Umbilical cord (tissue), 1 donor: ENCODE measurements at regions not wholly inside any gene's neighbourhood (a gene's known extent, or its start where the extent isn't known, plus 50 kb on each side); places are given as distances from the start of the nearest gene placed in this dataset.

Experiments
- DNase-seq: peaks from one replicate; pipeline ENCODE4 v3.0.0-alpha.2; 2015; ENCODE audit warnings: low spot score

DNA sequence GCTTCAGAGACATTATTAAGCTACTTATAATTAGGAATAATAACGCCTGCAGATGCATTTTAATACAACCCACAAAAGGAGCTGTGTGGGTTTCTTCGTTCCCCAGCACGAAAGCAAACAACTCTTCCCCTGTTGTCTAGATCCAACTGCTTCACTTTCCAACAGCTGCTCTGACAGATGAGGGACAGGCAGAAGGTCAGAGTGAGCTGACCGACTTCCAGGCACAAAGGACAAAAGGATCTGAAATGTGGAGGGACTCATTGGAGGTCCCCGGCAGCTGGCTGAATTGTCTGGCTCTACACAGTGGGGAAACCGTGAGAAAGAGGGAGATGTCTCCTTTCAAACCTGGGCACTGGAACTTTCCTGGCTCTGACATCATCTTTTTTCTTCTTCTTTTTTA, 79.1 kb upstream of the ALDH1B1 start:
- no peak for DNase-seq

DNA sequence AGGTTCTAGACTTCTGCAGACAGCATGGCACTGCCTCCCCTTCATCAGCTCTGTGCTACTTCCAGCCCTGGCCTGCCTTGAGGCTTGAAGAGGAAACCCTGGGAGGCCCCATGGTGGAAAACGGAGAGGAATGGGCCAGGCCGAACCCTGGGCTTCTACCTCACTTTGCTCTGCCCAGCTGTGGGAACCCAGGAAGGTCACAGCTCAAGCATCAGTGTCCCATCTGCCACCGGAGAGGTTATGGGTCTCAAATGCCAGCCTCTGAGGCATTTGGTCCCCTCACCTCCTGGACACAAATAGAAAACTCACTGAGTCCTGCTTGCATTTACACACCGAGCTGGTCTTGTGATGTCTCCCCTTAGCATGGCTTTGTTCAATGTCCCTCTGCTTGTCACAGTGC, 80.1 kb upstream of the ALDH1B1 start:
- no peak for DNase-seq

DNA sequence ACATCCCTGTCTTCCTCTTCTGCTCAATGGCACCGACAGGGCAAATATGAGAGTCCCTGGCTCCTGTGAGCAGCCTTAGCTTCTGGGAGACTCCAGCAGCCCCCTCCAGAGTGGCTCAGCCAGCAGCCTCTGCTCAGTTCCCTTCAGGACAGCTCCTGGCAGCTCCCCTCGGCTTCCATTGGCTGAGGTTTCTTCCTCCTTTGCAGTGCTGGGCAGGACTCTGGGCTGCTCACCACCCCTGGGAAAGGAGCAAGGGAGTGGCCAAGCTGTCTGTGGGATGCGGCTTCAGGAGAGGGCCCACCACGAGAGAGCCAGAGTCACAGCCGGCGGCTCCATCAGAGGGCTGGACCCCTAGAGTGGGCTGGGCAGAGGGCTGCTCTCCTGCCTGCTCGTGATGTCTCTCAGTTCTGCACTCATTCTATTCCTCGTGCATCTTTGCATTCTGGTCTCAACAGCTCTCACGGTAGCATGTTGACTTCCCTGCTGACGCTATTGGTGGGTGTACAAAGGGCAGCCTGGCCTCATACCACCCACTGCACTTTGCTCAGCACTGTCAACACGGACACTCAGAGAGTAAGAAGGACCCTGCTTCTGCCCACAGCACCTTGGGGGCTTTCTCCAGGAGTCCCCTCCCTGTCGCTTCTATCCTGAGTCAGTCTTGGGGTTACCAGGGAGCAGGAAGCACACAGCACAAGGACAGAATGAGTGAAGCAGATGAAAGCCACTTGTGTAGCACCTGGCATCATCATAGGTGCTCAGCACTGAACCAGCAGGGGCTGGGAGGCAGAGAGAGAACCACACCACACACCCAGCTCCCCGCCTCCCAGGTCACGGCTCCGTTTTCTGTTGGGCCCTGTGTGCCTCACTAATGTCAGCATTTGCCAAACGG, 80.9 kb upstream of the ALDH1B1 start:
- peak; percentile 92 for DNase-seq

DNA sequence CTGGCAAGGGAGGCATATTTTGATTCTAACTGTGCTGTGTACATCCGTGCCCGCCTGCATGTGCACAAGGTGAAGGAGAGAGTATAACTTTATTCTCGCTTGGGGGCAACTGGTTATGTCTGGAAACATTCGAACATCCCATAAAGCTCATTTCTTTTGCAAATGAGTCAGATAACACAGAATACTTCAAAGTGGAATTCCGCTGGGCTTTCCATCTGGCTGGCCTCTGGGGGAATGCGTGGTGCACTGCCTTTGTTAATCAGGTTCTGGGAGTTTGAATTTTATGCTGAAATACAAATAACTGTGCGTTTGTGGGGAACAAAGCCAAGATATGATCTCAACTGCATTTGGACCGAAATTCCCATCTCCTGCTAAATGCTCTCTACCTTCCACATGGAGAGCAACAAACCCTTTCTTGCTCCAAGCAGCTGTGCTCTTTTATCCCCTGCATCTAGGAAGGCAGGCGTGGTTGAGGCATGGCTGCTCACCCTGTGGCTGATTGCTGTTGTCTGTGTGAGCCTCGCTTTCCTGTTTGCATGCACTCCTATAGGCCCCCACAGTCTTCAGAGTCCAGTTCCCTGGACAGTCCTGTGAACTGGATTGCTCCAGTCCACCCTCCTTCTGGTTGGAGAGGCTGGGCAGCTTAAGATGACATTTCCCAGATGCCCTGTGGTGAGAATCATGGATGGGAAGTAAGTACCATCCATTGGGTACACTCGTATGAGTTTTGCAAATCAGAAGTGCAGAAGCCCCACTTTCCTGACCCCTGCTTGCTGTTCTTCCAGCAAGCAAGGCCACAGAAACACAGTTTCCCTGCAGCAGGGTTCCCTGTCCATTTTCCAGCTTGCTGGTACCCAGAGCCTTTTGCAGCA, 82.9 kb upstream of the ALDH1B1 start:
- DNase-seq, result peak; percentile 94

DNA sequence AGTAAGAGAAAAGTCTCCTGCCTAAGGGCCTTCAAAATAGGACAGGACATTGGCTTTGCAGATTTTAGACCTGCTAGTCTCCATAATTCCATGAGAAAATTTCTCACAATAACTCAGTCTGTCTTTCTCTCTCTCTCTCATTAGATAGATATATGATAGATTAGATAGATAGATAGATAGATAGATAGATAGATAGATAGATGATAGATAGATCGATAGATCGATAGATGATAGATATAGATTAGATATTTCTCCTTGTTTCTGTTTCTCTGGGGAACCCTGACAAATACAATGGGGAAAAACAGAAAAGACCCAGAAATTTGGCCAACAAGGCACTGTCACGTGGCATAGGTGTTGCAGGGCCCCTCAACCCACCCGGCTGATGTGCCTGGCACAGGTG, 84.4 kb upstream of the ALDH1B1 start:
- no peak for DNase-seq

DNA sequence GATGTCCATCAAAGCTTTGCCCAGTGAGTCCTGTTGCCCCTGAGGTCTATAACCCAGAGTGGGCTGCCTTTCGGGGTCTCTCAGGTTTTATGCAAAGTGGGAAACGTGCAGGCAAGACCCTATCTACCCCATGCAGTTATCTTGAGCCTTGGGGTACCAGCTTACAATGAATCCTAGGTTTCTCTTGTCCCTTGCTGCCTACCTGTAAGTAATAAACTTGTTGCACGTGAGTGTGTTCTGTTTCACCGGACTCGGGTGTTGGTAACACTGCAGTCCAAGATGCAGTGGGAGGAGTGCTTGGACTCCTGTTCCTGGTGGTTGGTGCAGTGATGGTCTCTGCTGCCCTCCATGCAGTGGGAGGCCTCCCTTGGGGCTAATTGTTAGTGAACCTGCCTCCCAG, 85.6 kb upstream of the ALDH1B1 start:
- no peak for DNase-seq

DNA sequence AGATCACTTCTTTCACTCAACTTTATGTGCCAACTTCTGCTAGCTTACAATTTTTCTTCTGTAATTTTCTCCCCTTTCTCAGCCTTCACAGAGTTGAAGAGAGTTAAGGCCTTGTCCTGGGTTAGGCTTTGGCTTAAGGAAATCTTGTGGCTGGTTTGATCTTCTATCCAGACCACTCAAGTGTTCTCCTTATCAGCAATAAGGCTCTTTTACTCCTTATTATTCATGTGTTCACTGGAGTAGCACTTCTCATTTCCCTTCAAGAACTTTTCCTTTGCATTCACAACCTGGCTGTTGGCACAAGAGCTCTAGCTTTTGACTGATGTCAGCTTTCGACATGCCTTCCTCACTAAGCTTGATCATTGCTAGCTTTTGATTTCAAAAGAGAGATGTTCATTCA, 86.9 kb upstream of the ALDH1B1 start:
- DNase-seq, result peak; percentile 69

DNA sequence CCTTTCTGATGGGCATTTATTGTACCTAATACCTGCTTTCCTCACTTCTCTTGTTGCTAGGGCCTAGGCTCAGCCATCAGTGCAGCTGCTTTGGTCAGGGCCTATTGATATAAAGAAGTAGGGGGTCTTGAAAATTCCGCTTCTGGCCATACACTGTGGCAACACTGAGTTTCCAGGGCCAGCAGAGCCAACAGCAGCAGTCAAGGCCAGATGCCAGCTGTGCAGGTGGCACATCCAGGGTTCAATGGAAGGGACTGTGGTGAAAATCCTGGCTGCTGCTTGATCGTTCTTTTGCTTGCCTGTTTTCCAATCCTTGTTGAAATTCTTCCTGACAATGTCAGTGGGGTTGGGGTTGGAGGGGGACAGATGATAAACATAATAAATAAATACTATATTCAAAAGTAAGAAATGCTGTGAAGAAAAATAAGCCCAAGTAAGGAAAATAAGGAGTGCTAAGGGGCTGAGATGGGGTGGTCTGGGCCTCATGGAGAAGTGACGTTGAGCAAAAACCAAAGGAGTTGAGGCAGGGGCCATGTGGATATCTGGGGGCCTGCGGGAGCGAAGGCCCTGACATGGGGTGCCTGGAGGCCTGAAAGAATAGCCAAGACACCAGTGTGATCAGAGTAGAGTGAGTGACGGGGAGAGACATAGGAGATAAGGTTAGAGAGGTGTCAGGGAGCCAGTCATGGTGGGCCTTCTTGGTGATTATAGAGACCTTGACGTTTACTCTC, 91.0 kb upstream of the ALDH1B1 start:
- DNase-seq, result no peak

DNA sequence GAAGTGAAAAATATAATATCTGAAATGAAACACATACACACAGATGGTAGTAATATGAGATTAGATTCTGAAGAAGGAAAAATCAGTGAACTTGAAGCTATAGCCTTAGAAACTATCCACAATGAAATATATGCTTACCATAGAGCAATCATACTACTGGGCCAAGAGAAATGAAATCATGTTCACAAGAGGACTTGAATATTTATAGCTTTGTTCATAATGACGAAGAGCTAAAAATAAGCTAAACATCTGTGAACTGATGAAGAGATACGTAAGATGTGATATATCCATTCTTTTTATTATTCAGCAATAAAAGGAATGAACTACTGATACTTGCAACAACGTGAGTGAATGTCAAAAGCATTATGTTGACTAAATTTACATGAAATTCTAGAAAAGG, 92.6 kb upstream of the ALDH1B1 start:
- no peak for DNase-seq

DNA sequence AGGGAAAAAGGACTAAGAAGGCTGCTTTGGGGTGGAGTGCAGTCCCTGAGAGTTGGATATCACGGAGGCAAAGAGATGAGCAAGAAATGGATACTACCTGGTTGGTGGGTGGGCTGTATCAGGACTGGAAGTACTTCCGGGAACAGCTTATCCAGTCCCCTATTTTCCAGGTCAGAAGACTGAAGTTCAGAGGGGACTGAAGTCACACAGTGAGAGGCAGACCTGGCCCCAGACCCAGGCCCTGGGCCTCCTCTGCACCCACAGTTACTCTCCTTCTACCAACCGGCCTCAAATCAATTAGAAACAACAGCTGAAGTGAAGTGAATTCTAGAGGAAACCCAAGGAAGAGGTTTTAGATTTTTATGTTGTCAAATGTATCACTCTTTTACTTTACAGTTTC, 93.6 kb upstream of the ALDH1B1 start:
- DNase-seq, result no peak

DNA sequence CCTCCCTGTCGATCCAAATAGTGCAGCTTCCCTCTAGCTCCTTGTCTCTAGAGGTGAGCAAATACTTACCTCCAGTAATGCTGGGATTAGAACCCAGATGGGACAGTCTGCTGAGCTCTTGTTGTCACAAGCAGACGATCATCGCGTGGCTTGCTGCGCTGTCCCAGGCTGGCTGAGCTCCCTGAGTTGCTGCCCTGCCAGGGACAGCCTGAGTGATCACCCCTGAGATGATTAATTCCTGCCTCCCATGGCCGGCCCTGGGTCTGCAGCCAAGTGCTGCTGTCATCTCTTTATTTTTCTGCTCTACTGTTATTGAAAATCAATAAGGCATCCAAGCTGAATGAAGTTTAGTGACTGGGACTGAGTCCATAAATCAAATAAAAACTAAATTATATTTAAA, 94.0 kb upstream of the ALDH1B1 start:
- no peak for DNase-seq

DNA sequence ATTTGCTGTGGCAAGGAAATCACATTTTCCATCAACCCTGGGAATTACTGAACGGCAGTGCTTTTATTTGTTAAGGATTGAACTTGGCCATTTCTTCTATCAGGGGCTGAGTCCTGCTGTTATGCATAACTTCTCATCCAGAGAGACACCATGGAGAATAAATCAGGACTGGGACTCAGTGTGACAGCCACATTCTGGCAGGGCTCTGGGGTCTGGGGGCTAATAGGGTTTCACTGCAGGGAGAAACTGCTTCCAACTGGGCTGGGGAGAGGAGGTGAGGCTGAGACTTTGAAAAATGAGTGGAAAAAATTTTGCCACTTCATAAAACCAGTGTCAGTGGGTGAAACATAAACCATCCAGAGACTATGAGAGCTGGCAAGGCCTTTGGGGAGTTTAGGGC, 95.7 kb upstream of the ALDH1B1 start:
- DNase-seq, result peak; percentile 43

DNA sequence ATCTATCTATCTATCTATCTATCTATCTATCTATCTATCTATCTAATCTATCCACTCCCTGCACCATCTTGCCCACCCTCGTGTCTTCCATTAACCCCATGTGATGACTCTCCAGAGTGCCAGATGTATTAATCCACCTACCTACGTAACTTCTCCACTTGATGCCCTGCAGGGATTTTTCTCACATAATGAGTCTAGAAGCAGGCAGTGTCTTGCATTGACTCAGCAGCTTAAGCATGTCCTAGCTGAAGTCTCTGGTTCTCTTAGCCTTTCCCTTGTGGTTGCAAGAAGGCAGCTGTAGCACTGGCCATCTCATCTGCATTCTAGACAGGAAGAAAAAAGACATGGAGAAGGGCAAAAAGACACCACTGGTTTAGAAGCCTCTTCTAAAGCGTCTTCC, 96.7 kb upstream of the ALDH1B1 start:
- no peak for DNase-seq

DNA sequence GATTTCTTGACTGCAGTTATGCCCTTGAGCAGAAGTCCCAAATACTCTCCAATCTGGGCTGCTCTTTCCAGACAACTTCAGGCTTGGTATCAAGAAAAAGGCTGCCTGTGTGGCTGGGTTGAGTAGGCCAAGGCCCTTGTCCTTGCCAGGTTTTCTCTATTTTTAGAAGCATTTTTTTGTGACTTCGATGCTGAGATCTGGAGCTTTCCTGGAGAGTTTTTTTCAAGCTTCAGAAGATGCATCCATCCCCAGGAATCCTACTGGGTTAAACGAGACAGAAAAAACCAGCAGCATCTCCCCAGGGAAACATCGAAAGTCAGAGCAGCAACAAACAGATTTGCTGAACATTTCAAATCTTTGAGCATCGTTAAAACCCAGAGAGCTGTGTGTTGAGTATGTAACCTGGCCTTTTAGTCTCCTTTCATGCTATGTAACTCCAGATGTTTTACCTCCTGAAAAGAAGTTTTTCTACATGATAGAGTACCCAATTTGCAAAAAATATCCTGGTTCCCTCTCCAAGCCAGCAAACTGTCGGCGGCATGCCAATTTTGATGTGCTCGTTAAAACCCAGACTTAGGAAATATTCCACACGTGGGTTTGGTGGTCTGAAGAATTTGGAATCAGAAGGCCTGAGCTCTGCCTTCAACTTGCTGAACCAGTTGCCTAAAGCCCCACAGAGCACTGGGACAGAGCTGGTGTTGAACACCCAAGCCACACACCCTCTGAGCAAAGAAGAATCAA, 98.1 kb upstream of the ALDH1B1 start:
- peak; percentile 79 for DNase-seq

DNA sequence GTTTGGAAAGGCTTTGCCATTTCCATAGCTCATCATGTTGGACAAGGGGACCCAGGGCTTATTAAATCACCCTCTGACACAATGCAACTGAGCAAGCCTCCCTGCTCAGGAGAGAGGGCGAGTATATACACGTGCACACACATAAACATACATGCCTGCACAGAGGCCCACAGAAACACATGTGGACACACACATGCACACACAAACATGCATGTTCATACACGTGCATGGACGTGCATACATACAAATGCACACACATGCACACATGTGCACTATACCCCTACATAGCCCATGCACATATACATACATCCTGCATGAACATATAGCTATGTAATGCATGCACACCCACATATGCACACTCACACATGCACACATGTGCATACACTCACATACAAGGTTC, 99.5 kb upstream of the ALDH1B1 start:
- DNase-seq, result no peak

DNA sequence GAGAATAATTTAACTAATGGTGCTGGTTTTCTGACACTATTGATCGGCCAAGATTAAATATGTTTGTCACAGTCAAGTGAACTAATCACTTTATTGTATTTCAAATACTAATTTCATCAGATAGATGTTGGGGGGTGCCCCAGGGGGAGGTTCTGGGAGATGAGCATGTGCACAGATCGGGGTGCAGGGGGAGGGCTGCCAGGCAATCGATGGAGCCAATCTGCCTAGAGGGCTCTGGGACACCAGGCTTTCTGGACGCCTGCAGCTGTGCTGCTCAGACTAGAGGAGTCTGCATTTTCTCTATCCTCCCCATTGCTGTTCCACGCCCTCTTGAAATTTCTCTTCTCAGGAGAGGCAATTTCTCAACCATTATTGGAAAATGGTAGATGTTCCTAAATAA, 100.0 kb upstream of the ALDH1B1 start:
- DNase-seq, result no peak

DNA sequence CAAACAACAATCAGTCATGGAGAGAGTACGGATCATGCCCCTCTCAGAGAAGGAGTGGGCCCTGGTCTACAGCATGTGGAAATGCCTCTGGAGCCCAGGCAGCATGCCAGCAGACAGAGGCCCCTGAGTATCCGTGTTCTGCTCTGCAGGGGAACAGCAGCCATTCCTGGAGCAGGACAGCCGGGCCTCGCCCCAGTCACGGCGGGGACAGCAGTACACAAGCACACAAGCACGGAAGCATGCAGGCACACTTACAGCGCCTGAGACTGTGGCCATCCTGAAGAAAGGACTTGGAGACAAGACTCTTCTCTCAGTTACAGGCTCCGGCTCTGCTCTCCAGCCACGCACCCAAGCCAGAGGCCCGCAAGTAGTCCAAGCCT, 102.6 kb upstream of the ALDH1B1 start:
- peak; percentile 14 for DNase-seq

DNA sequence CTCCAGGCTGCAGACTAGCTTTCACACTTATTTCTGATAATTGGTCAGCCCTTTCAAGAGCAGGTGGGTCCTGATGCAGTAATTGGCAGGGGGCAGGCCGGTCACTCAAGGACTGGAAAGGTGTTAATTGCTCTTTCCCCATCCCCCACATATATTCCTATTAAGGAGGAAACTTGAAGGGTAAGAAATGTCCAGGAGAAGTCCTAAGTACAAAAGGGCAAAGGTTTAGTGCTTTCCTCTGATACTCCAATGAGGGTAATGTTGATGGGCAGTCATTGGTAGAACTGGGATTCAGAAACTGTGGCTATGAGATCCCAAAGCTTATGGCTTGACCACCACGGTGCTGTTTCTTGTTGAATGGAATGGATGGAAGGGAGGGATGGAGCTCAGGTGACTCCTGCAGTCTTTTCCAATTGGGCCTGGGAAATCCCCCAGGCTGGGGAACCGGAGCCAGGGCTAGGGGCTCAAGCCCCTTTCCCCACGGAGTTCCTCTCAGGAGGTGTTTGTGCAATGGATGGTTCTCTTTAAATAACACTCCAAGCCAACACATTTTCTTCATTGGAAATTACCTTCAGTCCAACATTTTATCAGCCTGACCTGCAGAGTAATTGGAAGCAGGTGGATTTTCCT, 103.2 kb upstream of the ALDH1B1 start:
- no peak for DNase-seq

DNA sequence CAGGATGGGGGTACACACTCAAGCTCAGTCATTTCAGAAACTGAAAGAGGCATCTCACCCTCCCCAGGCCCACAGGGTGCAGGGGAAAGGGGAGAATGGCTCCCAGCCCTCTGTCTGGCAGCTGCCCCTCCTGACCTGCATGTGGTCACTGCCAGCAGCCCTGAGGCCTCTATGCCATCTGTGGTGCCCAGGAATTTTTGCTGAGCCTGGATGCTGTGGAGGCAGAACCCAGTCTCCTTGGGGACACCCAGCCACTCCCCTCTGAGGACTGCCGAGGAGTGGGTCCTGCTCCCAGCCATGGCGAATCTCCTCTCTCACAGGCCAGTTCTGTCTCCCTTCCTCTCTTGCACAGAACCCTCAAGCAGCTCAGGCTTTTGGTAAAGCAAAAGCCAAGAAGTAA, 104.0 kb upstream of the ALDH1B1 start:
- DNase-seq, result no peak

DNA sequence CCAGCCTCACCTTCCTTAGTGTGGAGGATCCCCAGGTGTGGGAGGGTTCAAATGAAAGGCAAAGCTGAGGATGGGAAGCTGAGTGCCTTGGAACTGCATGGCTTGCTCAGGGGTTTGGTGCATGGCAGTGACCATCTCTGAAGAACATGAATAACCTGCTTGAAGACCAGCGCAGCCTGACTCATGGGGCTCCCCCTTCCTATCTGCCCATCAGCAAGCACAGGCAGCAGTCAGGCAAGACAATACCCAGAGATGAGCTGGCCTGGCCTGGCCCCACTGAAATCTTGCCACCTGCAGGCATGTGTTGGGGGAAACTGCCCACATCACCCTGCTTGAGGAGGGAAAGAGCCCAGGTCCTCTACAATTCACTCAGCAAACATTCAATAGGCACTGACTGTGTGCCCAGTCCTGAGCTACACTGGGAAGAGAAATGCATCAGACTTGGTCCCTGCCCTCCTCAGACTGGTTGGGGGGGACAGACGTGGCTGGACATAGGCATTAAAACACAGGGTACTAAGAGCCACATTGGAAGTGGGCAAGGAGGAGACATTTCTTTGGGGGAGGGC, 105.0 kb upstream of the ALDH1B1 start:
- no peak for DNase-seq

DNA sequence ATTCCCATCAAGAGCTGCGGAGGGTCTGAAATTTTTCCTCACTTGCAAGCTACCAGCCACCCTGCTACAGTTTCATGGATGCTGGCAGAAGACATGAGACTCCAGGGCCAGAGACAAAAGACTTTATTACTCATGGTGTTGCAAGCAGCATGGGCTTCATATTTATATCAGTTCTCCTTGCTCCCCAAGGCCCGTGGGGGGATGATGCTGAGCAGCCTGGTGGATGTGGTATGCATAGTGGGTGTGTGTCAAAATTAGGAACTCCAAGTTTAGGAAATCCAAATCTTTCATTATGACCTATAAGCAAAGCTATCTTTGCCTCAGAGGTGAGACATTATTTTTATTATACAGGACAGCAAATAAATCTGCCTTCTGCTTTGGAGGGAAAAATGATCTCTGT, 105.7 kb upstream of the ALDH1B1 start:
- DNase-seq, result no peak
